Muscle layer of duodenum (tissue), 2 donors: ENCODE measurements at regions not wholly inside any gene's neighbourhood (a gene's known extent, or its start where the extent isn't known, plus 50 kb on each side); places are given as distances from the start of the nearest gene placed in this dataset.

Experiments
- H3K27ac ChIP-seq: one replicate; pipeline ENCODE4 v1.7.0; 2013; ENCODE audit warnings: mild to moderate bottlenecking, low read length
- H3K27me3 ChIP-seq: one replicate; pipeline ENCODE4 v1.7.0; 2013; ENCODE audit warnings: low read depth, mild to moderate bottlenecking, control low read depth, low read length
- H3K36me3 ChIP-seq, 2 donors: one replicate each; pipeline ENCODE4 v1.7.0; 2013; ENCODE audit warnings: low read length in 2 of 2, control low read depth in 1 of 2, mild to moderate bottlenecking in 1 of 2; ENCODE audit not compliant: insufficient read depth in 2 of 2, control insufficient read depth in 1 of 2
- H3K4me1 ChIP-seq, 2 donors: one replicate each; pipeline ENCODE4 v1.7.0; 2013; ENCODE audit warnings: low read length in 2 of 2, mild to moderate bottlenecking in 2 of 2, control low read depth in 1 of 2, moderate library complexity in 1 of 2; ENCODE audit not compliant: insufficient read depth in 2 of 2, control insufficient read depth in 1 of 2
- H3K4me3 ChIP-seq, 2 donors: one replicate each; pipeline ENCODE4 v1.7.0; 2013; ENCODE audit warnings: low read length in 2 of 2, low read depth in 1 of 2, mild to moderate bottlenecking in 1 of 2
- H3K9me3 ChIP-seq, 2 donors: one replicate each; pipeline ENCODE4 v1.7.0; 2013; ENCODE audit warnings: low read length in 2 of 2, control low read depth in 1 of 2, mild to moderate bottlenecking in 1 of 2; ENCODE audit not compliant: control insufficient read depth in 1 of 2
- donor health status: healthy.

GRCh38 chr9:129323999-129324553 lies 146.0 kb upstream of the IER5L start:
- Histone ChIP-seq H3K4me1 (peaks cover 9 to 24% of the 10 kb centered on the region in 2 donors), H3K9me3 (no peaks in the 10 kb centered on the region), H3K36me3 (no peaks in the 10 kb centered on the region), H3K27me3 (no peaks in the 10 kb centered on the region), H3K27ac (no peak overlapping the region), H3K4me3 (no peak overlapping the region)

DNA sequence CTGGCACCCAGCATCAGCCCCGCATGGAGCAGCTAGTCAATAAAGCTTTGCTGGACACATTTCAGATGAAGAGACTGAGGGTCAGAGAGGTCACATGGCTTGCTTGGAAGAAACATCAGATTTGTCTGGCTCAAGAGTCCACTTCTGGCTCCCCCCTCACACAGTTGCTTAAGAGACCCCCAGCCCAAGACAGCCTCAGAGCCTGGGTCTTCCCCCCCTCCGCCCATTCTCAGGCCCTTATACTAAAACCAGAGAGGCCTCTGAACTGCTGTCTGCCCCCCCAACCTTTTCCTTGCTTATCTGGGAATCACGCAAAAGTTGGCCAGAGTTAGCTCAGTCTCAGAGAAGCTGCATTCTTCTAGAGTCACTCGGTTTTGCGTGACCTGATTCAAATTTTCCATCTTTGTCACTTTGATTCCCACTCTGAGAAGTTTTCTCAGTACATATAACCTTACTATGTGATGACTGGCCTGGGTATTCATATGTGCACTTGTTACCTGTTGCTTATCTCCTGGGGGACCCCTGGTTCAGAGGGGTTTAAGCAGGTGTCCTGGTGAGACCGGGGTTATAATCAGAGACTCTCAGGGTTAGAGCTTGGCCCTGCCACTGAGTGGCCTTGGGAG lies 145.4 kb upstream of the IER5L start:
- Histone ChIP-seq H3K36me3 (no peaks in the 10 kb centered on the region), H3K27me3 (no peaks in the 10 kb centered on the region), H3K4me1 (peaks cover 9 to 30% of the 10 kb centered on the region in 2 donors), H3K27ac (no peak overlapping the region), H3K4me3 (no peak overlapping the region), H3K9me3 (no peaks in the 10 kb centered on the region)

DNA sequence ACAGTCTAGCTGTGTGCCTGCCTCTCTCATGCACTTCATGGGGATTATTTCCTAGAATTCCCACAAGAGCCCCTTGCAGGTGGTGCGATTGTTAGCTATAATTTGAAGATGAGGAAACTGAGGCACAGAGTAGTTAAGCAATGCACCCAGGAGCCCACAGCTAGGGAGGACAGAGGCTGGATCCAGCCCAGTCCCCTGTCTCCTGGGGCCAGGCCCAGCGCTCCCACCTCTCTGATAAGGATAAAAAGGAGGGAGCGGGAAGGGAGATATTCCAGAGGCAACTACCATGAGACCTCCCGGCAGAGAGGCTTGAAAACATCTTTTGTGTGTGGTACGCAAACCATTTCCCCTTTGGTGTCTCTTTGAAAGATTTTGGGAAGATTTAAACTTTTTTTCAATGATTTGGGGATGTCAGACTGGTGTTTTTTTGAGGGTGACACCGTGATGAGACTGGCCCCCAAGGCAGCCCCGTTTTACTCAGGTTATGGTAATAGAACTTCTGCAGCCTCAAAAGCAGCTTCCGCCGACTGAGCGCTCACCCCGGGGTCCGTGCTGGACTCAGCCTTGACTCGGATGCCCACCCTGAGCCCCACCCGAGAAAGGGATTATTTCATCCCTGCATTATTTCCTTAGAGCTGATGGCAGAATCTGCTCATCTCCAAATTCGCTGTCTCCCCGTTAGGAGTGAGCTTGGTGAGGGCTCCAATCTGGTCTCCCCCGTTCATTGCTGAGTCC lies 144.7 kb upstream of the IER5L start:
- H3K4me3 ChIP-seq: no peak overlapping the region
- H3K27ac ChIP-seq: no peak overlapping the region
- peaks cover 3 to 34% of the 10 kb centered on the region in 2 donors for H3K4me1 ChIP-seq
- no peaks in the 10 kb centered on the region for H3K27me3 ChIP-seq
- H3K36me3 ChIP-seq: no peaks in the 10 kb centered on the region
- H3K9me3 ChIP-seq: no peaks in the 10 kb centered on the region

DNA sequence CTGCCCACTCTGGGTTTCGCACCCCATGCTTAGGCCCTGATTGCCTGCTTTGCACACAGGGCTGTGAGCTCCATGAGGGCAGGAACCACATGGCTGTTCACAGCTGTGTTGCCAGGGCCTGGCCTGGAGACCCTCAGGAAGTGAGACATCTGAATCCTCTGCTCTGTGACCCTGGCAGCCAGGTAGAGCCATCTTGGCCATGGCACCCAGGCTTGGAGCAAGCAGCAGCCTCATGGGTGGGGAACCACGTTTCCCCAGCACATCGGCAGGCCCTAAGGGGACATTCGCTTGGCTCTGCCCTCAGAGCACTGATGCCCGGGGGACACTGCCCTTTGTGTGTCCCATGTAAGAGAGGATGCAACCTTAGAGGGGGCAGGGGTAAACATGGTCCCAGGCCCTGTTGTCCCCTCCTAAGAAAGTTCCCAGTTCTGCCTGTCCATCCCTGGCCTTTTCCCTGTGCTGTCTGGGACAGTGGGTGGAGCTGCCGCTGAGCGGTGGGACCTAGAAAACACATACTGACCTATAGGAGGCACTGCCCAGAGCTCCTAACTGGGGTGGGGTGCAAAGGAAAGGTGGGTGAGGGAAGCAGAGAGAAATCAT lies 144.1 kb upstream of the IER5L start:
- H3K9me3 ChIP-seq: no peaks in the 10 kb centered on the region
- H3K36me3 ChIP-seq: no peaks in the 10 kb centered on the region
- H3K4me1 ChIP-seq: peaks cover 3 to 37% of the 10 kb centered on the region in 2 donors
- H3K4me3 ChIP-seq: no peak overlapping the region
- no peaks in the 10 kb centered on the region for H3K27me3 ChIP-seq
- no peak overlapping the region for H3K27ac ChIP-seq

DNA sequence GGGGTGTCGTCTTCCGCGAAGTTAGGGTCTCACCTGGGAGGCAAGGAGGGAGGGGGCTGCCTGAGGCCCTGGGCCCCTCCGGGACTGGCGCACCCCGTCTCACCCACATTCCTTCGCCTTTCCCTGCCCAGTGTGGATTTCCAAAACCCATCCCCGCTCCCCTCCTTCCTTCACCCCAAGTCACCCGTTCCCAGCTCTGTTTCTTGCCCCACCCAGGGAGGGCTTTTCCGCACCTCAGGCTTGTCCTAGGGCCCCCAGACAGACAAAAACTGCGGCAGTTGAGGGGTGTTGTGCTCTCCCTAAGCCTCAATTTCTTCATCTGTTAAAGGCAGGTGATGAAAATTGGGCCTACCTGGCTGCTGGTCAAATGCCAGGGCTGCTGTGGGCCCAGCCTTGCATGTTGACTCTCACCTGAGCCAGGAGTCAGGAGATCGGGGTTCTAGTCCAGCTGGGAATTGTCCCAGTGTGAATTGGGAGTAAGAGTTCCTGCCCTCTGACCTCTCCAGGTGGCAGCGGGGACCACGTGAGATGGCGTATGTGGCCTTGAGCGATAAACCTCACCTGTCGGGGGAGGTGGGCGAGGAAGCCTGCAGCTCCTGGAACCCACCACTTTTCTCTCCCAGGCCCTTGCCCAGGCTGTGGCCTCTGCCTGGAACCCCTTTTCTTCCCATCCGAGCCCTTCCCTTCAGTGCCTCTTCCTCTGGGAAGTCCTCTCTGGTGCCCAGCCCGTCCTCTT lies 143.4 kb upstream of the IER5L start:
- no peaks in the 10 kb centered on the region for H3K27me3 ChIP-seq
- H3K9me3 ChIP-seq: no peaks in the 10 kb centered on the region
- peaks cover 3 to 37% of the 10 kb centered on the region in 2 donors for H3K4me1 ChIP-seq
- H3K27ac ChIP-seq: no peak overlapping the region
- H3K4me3 ChIP-seq: peak overlapping the region; percentile 35 to 57
- H3K36me3 ChIP-seq: no peaks in the 10 kb centered on the region

DNA sequence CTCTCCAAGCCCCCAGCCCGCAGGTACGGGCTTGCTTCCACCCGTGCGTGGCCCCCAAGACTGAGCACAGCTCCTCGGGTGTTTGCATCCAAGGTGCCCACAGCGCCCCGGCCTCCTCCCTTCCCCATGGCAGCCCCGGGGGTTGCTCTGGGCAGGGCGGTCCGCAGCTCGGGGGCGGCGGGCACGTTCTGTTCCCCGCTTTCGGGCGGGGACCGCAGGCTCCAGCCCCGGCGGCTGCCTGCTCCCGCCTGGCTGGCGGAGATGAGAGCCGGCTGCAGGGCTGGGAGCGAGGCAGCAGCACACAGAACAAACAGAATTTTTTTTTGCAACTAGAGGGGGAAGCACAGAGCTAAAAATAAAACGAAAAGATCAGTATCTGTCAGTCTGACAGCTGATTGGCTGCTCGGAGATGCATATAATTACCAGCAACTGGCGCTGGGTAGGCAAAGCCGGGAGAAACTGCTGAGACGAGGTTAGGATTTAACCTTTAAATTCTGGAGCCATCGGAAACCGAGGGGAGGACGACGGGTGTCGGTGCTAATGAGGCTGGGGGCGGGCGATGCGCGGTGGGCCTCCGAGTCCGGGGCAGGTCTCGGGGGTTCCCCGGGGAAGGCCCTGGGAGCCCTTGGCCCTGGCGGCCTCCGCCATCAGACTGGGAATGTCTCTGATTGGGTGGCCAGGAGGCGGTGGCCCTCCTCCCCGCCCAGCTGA lies 142.7 kb upstream of the IER5L start:
- H3K27me3 ChIP-seq: no peaks in the 10 kb centered on the region
- no peaks in the 10 kb centered on the region for H3K36me3 ChIP-seq
- H3K4me3 ChIP-seq: peak overlapping the region; percentile 35 to 57
- H3K4me1 ChIP-seq: peaks cover 3 to 37% of the 10 kb centered on the region in 2 donors
- no peaks in the 10 kb centered on the region for H3K9me3 ChIP-seq
- H3K27ac ChIP-seq: peak overlapping the region; percentile 39

DNA sequence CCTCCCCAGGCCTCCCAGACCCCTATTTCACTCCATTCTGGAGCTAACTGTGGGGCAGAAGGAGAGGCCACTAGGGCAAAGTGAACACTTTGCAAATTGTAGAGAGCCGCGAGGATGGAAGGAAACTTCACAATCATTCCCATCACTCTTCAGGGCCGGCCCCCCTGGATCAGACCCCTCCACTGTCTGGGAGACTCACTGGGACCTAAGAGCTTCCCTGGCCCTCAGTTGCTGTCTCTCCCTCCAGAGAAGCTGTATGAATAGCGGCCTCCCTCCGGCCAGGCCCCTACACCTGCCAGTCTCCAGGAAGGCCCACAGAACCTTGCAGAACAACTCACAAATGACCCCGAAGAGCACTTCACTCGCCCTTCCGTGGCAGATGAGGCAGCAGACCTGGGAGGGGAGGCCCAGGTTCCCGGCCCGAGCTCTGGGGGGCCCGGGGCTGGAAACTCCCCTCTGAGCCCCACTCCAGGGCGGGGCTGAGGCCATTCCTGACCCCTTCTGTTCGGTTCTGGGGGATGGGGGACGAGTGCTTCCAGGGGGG lies 141.9 kb upstream of the IER5L start:
- H3K4me3 ChIP-seq: peak overlapping the region; percentile 35 to 57
- peak overlapping the region; percentile 39 for H3K27ac ChIP-seq
- no peaks in the 10 kb centered on the region for H3K36me3 ChIP-seq
- H3K4me1 ChIP-seq: peaks cover 3 to 37% of the 10 kb centered on the region in 2 donors
- H3K9me3 ChIP-seq: no peaks in the 10 kb centered on the region
- H3K27me3 ChIP-seq: no peaks in the 10 kb centered on the region

DNA sequence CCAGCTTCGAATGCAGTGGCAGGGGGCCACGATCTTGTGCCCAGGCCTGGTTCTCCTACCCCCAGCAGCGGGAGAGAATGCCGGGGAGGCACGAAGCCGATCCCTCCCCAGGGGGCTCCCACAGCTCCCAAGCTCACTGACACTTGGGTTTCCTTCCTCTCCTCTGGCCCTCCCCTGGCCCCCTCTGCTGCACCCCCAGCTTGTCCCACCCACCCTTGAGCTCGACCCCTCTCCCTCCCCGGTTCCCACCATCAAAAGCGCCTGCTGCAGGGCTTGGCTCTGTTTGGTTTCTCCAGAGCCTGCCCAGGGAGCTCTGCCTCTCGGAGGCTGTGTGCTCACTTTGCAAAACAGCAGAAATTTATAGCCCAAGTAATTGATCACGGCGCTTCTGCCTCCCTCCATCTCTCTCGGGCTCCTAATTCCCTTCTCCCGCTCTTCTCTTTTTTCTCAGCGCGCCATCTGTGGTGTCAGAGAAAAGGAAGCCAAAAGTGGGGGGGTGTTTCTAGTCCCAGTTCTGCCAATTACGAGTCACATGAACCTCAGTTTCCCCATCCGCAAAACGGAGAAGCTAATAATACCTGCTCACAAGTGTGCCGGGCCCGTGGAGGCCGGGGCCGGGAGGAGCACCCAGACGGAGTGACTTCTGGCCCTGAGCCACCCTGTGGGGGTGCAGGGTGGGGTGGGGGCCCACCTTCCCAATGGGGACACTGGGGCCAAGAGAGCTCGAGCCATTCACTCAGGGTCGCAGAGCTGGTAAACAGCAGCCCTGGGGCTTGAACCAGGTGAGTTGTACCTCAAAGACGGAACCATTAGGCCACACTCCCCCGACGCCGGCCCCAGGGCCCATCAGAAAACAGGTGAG lies 141.2 kb upstream of the IER5L start:
- H3K27me3 ChIP-seq: no peaks in the 10 kb centered on the region
- no peaks in the 10 kb centered on the region for H3K36me3 ChIP-seq
- peaks cover 3 to 37% of the 10 kb centered on the region in 2 donors for H3K4me1 ChIP-seq
- H3K9me3 ChIP-seq: no peaks in the 10 kb centered on the region
- no peak overlapping the region for H3K27ac ChIP-seq
- no peak overlapping the region for H3K4me3 ChIP-seq

DNA sequence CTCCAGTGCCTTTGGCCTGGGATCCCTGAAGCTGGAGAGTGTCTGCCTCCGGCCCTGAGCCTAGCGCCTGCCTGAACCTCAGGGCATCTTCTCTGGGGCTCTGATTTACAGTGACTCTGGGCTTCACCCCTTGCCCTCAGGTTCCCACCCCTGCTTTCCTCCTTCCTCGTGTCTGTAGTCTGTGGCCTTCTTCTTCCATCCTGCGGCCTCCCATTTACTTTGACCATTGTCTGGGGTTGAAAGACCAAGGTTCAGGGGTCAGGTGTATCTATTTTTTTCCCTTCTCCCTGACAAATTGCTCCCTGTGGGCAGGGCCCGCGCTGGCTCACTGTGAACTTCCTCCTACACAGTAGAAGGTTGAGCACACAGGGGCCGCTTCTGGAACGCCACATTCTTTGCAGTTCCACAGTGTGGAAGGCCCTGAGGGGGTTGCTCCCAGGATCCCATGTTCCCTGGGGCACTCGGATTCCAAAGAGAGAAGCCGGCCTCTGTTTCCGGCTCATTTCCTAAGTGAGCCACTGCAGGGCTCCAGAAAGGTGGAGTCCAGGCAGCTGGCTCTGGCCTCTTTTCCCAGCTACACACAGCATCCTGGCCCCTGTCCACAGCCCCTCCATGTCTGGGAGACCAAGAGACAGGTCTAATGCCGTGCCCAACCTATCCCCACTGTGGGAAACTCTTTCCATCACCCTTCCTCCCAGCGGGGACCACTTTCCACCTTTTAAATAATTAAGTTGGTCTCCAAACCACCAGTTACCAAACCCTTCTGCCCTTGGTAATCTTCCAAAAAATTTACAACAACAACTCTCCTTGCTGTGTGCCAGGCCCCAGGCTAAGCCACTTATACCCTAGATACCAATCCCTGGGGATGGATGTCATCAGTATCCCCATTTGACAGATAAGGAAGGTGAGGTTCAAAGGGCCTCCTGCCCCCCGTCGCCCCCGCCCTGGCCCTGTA lies 140.3 kb upstream of the IER5L start:
- H3K4me3 ChIP-seq: no peak overlapping the region
- H3K27me3 ChIP-seq: no peaks in the 10 kb centered on the region
- peak overlapping the region; percentile 16 for H3K27ac ChIP-seq
- no peaks in the 10 kb centered on the region for H3K36me3 ChIP-seq
- peaks cover 3 to 37% of the 10 kb centered on the region in 2 donors for H3K4me1 ChIP-seq
- no peaks in the 10 kb centered on the region for H3K9me3 ChIP-seq
